GM23338 (cell line): ENCODE measurements at regions not wholly inside any gene's neighbourhood (a gene's known extent, or its start where the extent isn't known, plus 50 kb on each side); places are given as distances from the start of the nearest gene placed in this dataset.

ENCODE experiments used
- ATAC-seq: fragments of 200-7000 bp; cut with Tn5 transposase; 3 replicates; pipeline ENCODE4 v1.9.1; 2020
- DNase-seq: peaks from one replicate; pipeline ENCODE4 v3.0.0-alpha.2; 2015; ENCODE audit warnings: low spot score
- H2AFZ ChIP-seq: fragments of 200-600 bp; sonication (generic); 2 replicates; pipeline ENCODE4 v1.8.0; 2016; ENCODE audit warnings: antibody characterized with exemption, mild to moderate bottlenecking, moderate library complexity
- H3F3A ChIP-seq: fragments of 200-600 bp; sonication (generic); replicated peaks from 2 replicates; pipeline ENCODE4 v1.8.0; 2017; ENCODE audit warnings: antibody characterized with exemption, mixed run types, low read depth
- H3K27ac ChIP-seq: fragments of 200-600 bp; sonication (generic); 2 replicates; pipeline ENCODE4 v1.6.1; 2016; ENCODE audit warnings: low read depth
- H3K27me3 ChIP-seq: fragments of 200-600 bp; sonication (generic); 2 replicates; pipeline ENCODE4 v1.8.0; 2016; ENCODE audit warnings: mild to moderate bottlenecking, mixed run types, moderate library complexity; ENCODE audit not compliant: insufficient read depth
- H3K36me3 ChIP-seq: fragments of 200-600 bp; sonication (generic); 2 replicates; pipeline ENCODE4 v1.8.0; 2016; ENCODE audit warnings: mild to moderate bottlenecking; ENCODE audit not compliant: insufficient read depth
- H3K4me1 ChIP-seq: fragments of 200-600 bp; sonication (generic); 2 replicates; pipeline ENCODE4 v1.8.0; 2016; ENCODE audit warnings: mild to moderate bottlenecking, moderate library complexity; ENCODE audit not compliant: insufficient read depth
- H3K4me2 ChIP-seq: fragments of 200-600 bp; sonication (generic); 2 replicates; pipeline ENCODE4 v1.7.1; 2017; ENCODE audit warnings: mixed run types
- H3K4me3 ChIP-seq: fragments of 200-600 bp; sonication (generic); 2 replicates; pipeline ENCODE4 v1.6.1; 2016; ENCODE audit warnings: mixed run types
- H3K79me2 ChIP-seq: fragments of 200-600 bp; sonication (generic); replicated peaks from 2 replicates; pipeline ENCODE4 v1.8.0; 2017; ENCODE audit warnings: mild to moderate bottlenecking; ENCODE audit not compliant: insufficient read depth
- H3K9me2 ChIP-seq: fragments of 200-600 bp; sonication (generic); 2 replicates; pipeline ENCODE4 v1.8.0; 2017; ENCODE audit not compliant: insufficient read depth
- H4K20me1 ChIP-seq: fragments of 200-600 bp; sonication (generic); replicated peaks from 2 replicates; pipeline ENCODE4 v1.8.0; 2017; ENCODE audit warnings: mild to moderate bottlenecking; ENCODE audit not compliant: insufficient read depth
- H3K27ac Mint-ChIP-seq: 2 replicates; pipeline ENCODE4 v1.8.0; 2020; ENCODE audit warnings: inconsistent platforms, mild to moderate bottlenecking, moderate library complexity, mixed read lengths
- H3K27me3 Mint-ChIP-seq: 3 replicates; pipeline ENCODE4 v1.8.0; 2022; ENCODE audit warnings: low read depth, mild to moderate bottlenecking, moderate library complexity, mixed read lengths, inconsistent platforms; ENCODE audit not compliant: insufficient read depth, poor library complexity
- H3K36me3 Mint-ChIP-seq: 3 replicates; pipeline ENCODE4 v1.8.0; 2021; ENCODE audit warnings: low read depth, mild to moderate bottlenecking, inconsistent platforms, moderate library complexity, mixed read lengths
- H3K4me1 Mint-ChIP-seq: 3 replicates; pipeline ENCODE4 v1.8.0; 2020; ENCODE audit warnings: mild to moderate bottlenecking, inconsistent platforms, mixed read lengths
- H3K4me3 Mint-ChIP-seq: 3 replicates; pipeline ENCODE4 v1.8.0; 2021; ENCODE audit warnings: moderate library complexity, mild to moderate bottlenecking, inconsistent platforms, mixed read lengths
- H3K9me3 Mint-ChIP-seq: 3 replicates; pipeline ENCODE4 v1.8.0; 2020; ENCODE audit warnings: moderate library complexity, mild to moderate bottlenecking, inconsistent platforms, mixed read lengths
- CREB1 ChIP-seq: fragments of 250-450 bp; sonication (Bioruptor Pico); IDR thresholded peaks from 2 replicates; pipeline ENCODE4 v1.5.0; 2020; ENCODE audit warnings: low read depth, mild to moderate bottlenecking, moderate library complexity
- EZH2 ChIP-seq: fragments of 200-600 bp; sonication (generic); IDR thresholded peaks from one replicate; pipeline ENCODE4 v1.8.0; 2017; ENCODE audit warnings: antibody characterized with exemption, mild to moderate bottlenecking, low read depth; ENCODE audit not compliant: unreplicated experiment
- JUNB ChIP-seq: IDR thresholded peaks from one replicate; pipeline ENCODE4 v1.6.1; 2016; ENCODE audit warnings: antibody characterized with exemption; ENCODE audit not compliant: unreplicated experiment
- ZNF462 ChIP-seq: fragments of 250-450 bp; sonication (Bioruptor Pico); IDR thresholded peaks from 2 replicates; pipeline ENCODE4 v1.5.0; 2020; ENCODE audit warnings: mild to moderate bottlenecking, moderate library complexity

DNA sequence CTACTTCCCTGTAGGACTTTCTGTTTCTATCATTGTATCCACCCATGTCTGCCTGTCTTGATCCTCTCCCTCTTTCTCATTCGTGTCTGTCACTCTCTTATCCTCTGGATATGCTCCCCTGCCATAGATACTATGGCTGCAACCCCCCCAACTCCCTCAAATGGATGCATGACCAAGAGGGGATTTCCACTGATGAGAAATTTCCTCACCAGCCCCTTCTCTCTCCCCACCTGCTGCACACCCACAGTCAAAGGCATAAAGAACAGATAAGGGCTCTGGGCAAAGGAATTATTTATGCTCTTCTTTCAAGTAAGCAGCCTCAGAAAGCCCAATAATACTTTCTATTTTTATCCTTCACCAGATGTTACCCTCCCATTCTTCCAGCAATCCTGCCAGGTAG is 121.3 kb downstream of the FOXI3 start (continued):
- no peak for TF ChIP-seq ZNF462 (CRISPR knock-in tag)
- TF ChIP-seq CREB1 (CRISPR knock-in tag) = no peak
- TF ChIP-seq JUNB = no peak

DNA sequence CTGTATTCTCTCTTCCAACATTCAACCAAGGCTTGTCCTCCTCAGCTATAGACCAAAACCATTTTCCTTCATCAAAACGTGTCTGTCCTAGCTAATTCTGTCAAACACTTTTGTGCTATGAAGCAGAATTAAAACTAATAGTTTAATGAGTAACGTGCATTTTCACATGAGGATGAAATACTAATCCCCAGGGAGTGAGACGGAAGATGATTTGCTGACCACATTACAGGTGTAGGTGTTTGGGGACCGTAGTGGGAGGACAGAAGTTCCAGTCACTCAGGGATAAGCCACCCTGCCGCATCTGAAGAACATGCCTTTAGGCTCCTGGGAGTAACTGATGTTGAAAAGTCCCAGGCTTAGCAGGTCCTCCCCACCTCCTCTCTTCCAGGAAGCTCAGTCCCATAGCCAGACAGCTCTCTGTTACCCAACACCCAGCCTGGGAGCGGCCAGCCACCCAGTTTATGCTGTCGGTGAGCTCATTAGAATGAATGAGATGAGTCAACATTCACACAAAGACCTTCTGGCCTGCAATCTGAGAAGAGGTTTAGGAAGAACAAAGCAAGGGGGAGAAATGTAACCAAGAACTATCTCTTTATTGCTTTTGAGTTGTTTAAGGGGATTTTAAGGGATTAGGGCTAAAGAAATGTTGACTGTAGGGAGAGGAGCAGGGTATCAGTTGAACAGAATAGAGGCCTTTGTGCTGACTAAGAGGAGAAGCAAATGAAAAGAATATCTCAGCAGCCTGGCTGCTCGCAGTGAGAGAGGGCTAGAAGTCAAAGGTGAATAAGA is 122.5 kb downstream of the FOXI3 start:
- H3K4me1 Mint-ChIP-seq = peaks cover 17% of the 10 kb centered on the region
- ATAC-seq (peak; percentile 96), DNase-seq (peak; percentile 73)
- no peak overlapping the region for H3K4me3 ChIP-seq
- H3K4me2 ChIP-seq = no peak overlapping the region; the same call in 1 of the 2 replicates
- peak overlapping the region; percentile 58 for H3K27ac Mint-ChIP-seq
- TF ChIP-seq JUNB (no peak), CREB1 (CRISPR knock-in tag) (no peak), EZH2 (no peak), ZNF462 (CRISPR knock-in tag) (peak; percentile 82)
- H3K4me1 ChIP-seq = peaks cover 15% of the 10 kb centered on the region
- H3K9me2 ChIP-seq = peaks cover 4% of the 10 kb centered on the region; the same call in 1 of the 2 replicates
- no peaks in the 10 kb centered on the region for H3K36me3 ChIP-seq
- H3K9me3 Mint-ChIP-seq = no peaks in the 10 kb centered on the region
- peaks cover 8% of the 10 kb centered on the region for H3K27me3 Mint-ChIP-seq
- no peak overlapping the region for H3K4me3 Mint-ChIP-seq
- H4K20me1 ChIP-seq = no peaks in the 10 kb centered on the region
- H2AFZ ChIP-seq = peak overlapping the region; percentile 11; the same call in 1 of the 2 replicates
- no peaks in the 10 kb centered on the region for H3K79me2 ChIP-seq
- no peaks in the 10 kb centered on the region for H3K27me3 ChIP-seq
- no peaks in the 10 kb centered on the region for H3K36me3 Mint-ChIP-seq
- no peaks in the 10 kb centered on the region for H3F3A ChIP-seq
- H3K27ac ChIP-seq = peak overlapping the region; percentile 8; the same call in 1 of the 2 replicates
